ENCODE measurements at regions not wholly inside any gene's neighbourhood (a gene's known extent, or its start where the extent isn't known, plus 50 kb on each side); places are given as distances from the start of the nearest gene placed in this dataset.

- DNase-seq (ENCODE audit: low read depth), result no peak
These were observed 149.7 kb upstream of the SUCLG2 start for GRCh38 chr3:67804089-67804488.

DNA sequence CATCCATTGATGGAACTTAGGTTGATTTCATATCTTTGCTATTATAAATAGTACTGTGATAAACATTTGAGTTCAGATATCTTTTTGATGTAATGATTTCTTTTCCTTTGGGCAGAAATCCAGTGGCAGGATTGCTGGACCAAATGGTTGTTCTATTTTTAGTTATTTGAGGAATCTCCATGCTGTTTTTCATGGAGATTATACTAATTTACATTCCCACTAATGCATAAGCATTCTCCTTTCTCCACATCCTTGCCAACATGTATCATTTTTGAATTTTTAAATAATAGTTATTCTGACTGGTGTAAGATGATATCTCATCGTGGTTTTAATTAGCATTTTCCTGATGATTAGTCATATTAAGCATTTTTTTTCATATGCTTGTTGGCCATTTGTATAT lies 144.0 kb upstream of the SUCLG2 start:
- DNase-seq (ENCODE audit: low read depth), result no peak

DNA sequence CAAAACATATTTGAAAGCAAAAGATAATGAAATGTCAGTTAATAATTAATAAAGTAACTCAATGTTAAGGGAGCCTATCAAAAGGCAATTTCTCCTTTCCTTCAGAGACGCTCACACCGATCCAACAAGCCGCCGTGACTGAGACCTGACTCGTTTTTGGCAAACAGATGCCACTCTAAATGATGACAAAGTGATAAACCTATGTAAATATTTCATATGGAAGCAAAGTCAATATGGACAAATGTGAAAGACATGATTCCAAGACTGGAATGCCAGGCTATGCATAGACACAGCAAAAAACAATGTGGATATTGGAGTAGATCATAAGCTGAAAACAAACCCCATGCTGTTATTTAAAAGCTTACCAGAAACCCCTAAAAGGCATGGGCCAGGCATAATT lies 137.2 kb upstream of the SUCLG2 start:
- DNase-seq (ENCODE audit: low read depth), result no peak

DNA sequence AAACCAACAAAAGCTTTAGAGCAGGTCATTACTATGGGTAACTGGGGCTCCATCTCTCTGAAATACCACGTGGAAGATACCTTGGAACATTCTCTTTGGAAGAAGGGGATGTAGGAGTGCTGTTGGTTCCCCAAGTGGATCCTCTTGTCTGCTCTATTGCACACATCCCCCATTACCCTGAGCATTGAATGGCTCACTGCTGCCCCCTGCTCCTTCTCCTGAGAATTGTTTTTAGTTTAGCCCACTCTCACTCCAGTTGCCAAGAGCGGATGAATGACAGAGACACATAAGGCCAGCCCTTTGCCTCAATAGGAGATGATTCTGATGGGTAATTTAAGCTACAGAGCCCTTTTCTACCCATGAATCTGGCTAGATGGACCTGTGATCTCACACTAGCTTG lies 135.6 kb upstream of the SUCLG2 start:
- DNase-seq (ENCODE audit: low read depth), result peak; percentile 69

DNA sequence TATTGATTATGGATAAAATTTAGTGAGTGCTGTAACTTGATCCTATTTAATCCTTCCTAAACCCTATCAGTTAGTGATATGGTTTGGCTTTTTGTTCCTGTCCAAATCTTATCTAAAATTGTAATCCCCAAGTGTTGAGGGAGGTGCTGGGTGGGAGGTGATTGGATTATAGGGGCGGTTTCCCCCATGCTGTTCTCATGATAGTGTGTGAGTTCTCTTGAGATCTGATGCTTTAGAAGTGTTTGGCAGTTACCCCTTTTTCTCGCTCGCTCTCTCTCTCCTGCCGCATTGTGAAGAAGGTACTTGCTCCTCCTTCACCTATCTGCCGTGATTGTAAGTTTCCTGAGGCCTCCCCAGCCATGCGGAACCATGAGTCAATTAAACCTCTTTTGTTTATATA lies 134.0 kb upstream of the SUCLG2 start:
- DNase-seq (ENCODE audit: low read depth), result no peak

DNA sequence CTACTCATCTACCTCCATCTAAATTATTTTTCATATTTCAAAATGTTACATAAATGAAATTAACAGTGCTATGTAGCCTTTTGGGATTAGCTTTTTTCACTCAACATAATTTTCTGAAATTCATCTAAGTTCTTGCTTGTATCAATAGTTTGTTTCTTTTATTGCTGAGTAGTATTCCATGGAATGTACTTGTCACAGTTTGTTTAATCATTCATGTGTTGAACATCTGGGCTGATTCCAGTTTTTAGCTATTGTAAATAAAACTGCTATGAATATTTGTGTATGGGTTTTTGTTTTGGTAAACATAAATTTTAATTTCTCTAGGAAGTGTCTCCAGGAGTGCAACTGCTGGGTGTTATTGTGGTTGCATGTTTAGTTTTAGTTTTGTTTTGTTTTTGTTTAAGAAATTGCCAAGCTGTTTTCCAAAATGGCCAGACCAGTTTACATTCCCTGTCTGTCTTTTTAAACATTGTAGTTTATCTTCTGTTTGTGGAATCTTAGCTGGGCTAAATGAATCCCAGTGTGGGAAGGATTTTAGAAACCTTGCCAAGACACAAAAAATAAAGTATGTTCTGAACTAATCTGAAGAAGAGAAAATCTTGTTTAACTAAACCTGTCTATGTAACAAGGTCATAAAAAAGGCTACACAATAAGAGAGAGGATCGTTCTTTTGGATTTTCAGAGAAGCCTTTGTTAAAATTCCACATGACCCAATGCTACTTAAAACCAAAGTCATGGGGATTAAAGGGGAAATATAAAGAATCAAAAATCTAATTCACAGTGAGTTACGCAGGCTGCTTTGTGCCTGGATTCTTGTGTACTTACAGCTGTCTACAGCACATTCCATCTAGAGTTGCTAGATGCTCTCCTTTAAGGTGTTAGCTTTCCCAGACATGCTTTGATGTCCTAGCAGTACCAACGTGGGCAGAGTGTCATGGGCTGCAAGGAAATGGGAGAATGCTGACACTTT lies 129.2 kb upstream of the SUCLG2 start:
- DNase-seq (ENCODE audit: low read depth), result no peak

DNA sequence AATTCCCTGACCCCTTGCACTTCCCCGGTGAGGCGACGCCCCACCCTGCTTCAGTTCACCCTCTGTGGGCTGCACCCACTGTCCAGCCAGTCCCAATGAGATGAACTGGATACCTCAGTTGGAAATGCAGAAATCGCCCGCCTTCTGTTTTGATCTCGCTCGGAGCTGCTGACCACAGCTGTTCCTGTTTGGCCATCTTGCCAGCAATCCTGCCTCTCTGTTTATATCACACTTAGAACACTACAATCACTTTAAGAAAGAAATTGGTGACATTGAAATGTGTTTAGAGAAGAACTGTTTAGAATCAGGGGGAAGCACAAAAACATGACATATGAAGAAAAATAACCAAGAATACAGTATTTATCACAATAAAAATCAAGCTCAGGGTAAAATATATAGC lies 127.5 kb upstream of the SUCLG2 start:
- no peak for DNase-seq (ENCODE audit: low read depth)

- DNase-seq (ENCODE audit: low read depth), result no peak
These were observed 126.8 kb upstream of the SUCLG2 start for GRCh38 chr3:67781218-67781617.

DNA sequence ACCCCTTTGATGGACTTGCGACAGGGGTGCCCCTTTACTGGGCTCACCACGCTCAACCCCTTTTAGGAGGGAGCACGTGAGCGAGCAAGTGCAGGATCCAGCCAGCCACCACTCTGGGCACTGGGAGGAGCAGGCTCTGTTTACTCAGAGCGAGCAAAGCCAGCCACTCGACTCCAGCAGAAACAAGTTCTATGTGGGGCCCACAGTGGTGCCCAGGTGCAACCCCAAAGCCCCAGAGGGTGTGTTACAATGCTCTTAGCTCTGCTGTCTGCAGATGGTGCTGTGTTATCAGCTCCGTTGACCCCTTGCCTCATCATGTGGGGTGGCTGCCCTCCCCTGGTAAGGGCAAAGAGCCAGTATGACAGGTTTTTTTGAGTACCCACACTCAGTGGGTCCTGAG lies 120.3 kb upstream of the SUCLG2 start:
- no peak for DNase-seq (ENCODE audit: low read depth)

DNA sequence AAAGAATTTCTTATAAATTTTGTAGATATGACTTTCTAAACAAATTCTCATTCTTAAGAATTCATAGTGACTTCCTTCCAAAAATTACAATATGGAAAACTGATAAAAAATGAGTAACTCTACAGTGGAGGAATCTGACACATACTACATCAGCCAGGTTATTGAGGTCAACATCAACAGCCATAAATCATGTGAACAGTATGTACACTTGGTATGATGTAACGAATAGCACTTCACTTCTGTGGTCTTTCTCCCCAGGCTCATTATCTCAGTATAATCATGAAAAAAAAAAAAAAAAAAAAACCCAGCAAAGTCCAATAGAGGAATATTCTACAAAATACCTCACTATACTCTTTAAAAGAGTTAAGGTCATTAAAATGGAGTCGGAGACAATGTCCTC lies 111.2 kb upstream of the SUCLG2 start:
- no peak for DNase-seq (ENCODE audit: low read depth)

GRCh38 chr3:67745296-67745695 lies 90.9 kb upstream of the SUCLG2 start:
- DNase-seq (ENCODE audit: low read depth), result no peak

- no peak for DNase-seq (ENCODE audit: low read depth)
These were observed 90.3 kb upstream of the SUCLG2 start for GRCh38 chr3:67744699-67745098.

DNA sequence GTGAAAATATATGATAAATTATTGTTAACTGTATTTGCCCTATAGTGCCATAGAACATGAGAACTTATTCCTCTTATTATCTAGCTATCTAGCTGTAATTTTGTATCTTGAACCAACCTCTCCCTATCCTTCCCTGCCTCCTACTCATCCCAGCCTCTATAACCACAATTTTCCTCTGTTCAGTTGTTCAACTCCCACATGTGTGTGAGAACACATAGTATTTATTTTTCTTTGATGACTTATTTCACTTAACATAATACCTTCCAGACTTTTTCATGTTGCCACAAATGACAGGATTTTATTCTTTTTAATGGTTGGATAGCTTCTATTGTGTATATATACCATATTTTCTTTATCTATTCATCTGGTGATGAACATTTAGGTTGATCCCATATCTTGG lies 85.4 kb upstream of the SUCLG2 start:
- no peak for DNase-seq (ENCODE audit: low read depth)

- DNase-seq (ENCODE audit: low read depth), result no peak
These were observed 83.8 kb upstream of the SUCLG2 start for GRCh38 chr3:67737906-67738865.

GRCh38 chr3:67737140-67737539 lies 82.7 kb upstream of the SUCLG2 start:
- DNase-seq (ENCODE audit: low read depth), result no peak

DNA sequence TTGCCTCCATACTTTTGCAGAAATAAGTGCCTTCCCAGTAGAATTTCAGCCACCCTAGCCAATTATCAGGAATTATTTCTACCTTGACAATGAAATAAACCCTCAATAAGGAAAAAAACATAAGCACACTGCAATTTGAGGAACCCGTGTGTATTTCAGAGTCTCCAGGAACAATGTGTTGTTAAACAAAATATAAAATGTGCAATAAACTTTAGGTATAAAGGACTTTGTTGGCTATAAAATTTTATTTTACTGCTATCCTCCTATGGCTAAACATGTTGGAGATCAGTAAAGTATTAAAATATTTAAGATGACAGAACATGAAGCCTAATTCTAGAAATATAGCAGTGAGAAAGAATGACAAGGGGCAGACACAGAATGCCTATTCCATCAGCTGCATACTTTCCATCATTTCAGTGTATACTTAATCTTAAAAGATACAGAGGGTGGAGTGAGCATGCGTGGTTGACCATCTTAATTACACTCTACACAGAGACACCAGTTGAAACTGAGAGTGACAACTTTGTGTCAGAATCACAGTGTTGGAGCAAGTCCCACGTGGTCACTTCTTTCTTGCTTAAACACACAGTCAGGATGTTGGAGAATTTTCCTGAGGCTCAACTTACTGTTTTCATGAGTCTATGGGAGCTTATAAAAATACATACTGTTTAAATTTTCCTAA lies 79.0 kb upstream of the SUCLG2 start:
- no peak for DNase-seq (ENCODE audit: low read depth)

GRCh38 chr3:67724434-67724833 lies 70.0 kb upstream of the SUCLG2 start:
- no peak for DNase-seq (ENCODE audit: low read depth)

DNA sequence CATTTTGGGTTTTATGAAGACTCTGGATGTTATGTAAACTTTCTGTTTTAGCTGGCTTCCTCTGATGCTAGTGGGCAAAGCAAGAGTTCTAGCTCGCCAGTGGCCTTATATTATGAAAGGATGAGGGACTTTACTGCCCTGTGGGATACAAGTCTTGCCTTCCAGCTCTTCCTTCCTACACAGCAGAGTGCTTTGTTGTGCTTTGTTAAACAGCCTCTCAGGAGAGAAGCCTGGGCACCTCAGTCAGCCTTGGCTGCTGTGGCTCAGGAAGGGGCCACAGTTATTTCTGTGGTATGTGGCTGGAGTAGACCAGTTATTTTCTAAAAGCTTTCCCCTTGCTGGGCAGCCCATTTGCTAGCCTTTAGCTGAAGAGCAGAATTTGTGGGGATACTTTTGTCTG lies 69.5 kb upstream of the SUCLG2 start:
- no peak for DNase-seq (ENCODE audit: low read depth)

GRCh38 chr3:67719333-67719732 lies 64.9 kb upstream of the SUCLG2 start:
- peak; percentile 75 for DNase-seq (ENCODE audit: low read depth)

GRCh38 chr3:67715971-67716370 lies 61.6 kb upstream of the SUCLG2 start:
- no peak for DNase-seq (ENCODE audit: low read depth)

DNA sequence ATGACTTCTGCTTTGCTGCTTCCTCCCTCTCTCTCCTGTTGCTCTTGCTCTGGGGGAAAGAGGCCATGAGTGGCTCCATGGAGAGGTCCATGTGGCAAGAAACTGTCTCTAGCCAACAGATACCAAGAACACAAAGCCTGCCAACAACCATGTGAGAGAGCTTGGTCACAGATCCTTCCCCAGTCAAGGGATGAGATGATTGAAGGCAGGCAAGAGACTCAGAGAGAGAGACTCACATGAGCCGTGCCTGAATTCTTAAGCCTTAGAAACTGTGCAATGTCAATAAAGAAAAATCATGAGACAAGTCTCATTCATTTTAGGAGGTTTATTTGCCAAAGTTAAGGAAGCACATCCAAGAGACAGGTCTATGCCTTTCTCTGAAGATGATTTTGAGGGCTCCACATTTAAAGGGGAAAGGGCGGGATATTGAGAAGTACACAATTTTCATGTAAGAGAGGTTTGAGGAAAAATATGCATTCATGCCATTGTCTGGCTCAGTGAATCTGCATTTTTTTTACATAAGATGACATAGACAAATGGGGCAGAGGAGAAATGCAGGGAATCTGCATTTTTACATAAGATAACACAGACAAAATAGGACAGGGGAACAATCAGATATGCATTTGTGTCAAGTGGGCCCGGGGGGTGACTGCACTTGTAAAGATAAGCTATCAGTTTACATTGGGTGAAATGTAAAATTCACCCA lies 59.5 kb upstream of the SUCLG2 start:
- no peak for DNase-seq (ENCODE audit: low read depth)
